Activated T-cell treated with anti-CD3 and anti-CD28 coated beads, Interleukin-2, amount 50 U/mL, for 24 hours (primary cell): ENCODE measurements at regions not wholly inside any gene's neighbourhood (a gene's known extent, or its start where the extent isn't known, plus 50 kb on each side); places are given as distances from the start of the nearest gene placed in this dataset.

Experiments used
- DNase-seq: peaks from one replicate; pipeline ENCODE4 v3.0.0-alpha.2; 2020
- H3K27ac Mint-ChIP-seq: 2 replicates; pipeline ENCODE4 v1.8.0; 2020; ENCODE audit warnings: mild to moderate bottlenecking, mixed read lengths
- H3K27me3 Mint-ChIP-seq: 2 replicates; pipeline ENCODE4 v1.8.0; 2020; ENCODE audit warnings: mixed read lengths
- H3K36me3 Mint-ChIP-seq: 2 replicates; pipeline ENCODE4 v1.8.0; 2020; ENCODE audit warnings: low read depth, mixed read lengths
- H3K4me1 Mint-ChIP-seq: 2 replicates; pipeline ENCODE4 v1.8.0; 2020; ENCODE audit warnings: low read depth, mixed read lengths
- H3K4me3 Mint-ChIP-seq: 2 replicates; pipeline ENCODE4 v1.8.0; 2020; ENCODE audit warnings: mild to moderate bottlenecking, moderate library complexity, mixed read lengths
- H3K9me3 Mint-ChIP-seq: 2 replicates; pipeline ENCODE4 v1.8.0; 2020; ENCODE audit warnings: mixed read lengths

DNA sequence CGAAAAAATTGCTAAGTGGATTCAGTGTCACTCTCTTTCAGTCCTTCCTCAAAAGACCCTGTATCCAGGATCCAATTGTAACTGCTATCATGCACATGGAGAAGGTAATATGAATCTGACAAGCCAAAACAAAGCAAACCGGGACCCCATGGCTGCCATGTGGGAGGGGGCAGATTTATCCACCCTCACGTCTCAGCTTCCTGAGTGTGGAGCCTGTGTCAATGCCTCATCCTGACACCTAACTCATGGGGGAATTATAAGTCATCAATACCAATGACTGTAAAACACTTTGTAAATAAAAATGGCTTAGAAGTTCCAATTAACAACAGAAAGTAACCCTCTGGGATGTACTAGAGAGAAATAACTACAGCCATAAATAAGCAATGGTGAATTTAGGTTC is 174.1 kb upstream of the MCHR2 start:
- H3K27ac Mint-ChIP-seq, result no peak overlapping the region
- DNase-seq, result no peak
- H3K36me3 Mint-ChIP-seq, result no peaks in the 10 kb centered on the region
- H3K27me3 Mint-ChIP-seq, result peaks cover 3% of the 10 kb centered on the region
- H3K4me3 Mint-ChIP-seq, result no peak overlapping the region
- H3K9me3 Mint-ChIP-seq, result no peaks in the 10 kb centered on the region
- peaks cover 5% of the 10 kb centered on the region for H3K4me1 Mint-ChIP-seq

DNA sequence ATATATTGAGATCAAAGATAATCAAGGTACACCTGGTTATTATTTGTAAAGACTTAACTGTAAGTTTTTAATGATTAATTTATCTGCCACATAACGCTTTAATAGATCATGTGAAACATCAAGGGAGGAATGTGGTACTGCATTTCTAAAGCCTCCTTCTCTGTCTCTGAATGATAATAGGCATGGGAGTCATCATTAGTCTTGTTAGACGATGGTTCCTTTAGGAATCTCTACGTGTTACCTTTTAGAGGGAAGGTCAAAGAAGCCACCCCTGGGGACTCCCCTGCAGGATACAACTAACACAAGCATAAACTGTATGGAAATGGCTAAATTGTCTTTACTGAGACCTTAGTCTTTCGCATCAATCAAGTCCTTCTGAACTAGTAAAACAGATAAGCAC is 173.6 kb upstream of the MCHR2 start:
- peaks cover 5% of the 10 kb centered on the region for H3K4me1 Mint-ChIP-seq
- no peaks in the 10 kb centered on the region for H3K9me3 Mint-ChIP-seq
- H3K4me3 Mint-ChIP-seq, result no peak overlapping the region
- H3K27ac Mint-ChIP-seq, result no peak overlapping the region
- peaks cover 7% of the 10 kb centered on the region for H3K27me3 Mint-ChIP-seq
- H3K36me3 Mint-ChIP-seq, result no peaks in the 10 kb centered on the region
- DNase-seq, result no peak

DNA sequence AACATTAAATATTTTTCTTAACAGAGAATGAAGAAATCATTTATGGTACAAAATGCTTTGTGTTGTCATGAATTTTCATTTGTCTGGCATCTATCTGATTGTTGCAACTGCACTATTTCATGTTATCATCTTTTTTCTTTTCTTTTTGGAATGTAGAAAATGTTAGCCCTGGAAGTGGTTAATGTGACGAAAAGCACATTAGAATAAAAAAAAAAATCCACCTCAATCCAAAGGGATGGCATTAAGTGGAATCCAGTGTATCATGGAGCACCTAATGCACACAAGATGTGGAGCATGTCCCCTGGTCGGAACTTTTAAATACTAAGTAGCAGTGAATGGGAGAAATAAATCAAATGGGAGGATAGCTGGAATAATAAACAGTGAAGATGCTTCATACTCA is 172.9 kb upstream of the MCHR2 start:
- Mint-ChIP-seq H3K27ac (no peak overlapping the region), H3K4me1 (peaks cover under 1% of the 10 kb centered on the region), H3K36me3 (no peaks in the 10 kb centered on the region), H3K4me3 (no peak overlapping the region), H3K27me3 (peaks cover 7% of the 10 kb centered on the region), H3K9me3 (no peaks in the 10 kb centered on the region)
- DNase-seq, result no peak

DNA sequence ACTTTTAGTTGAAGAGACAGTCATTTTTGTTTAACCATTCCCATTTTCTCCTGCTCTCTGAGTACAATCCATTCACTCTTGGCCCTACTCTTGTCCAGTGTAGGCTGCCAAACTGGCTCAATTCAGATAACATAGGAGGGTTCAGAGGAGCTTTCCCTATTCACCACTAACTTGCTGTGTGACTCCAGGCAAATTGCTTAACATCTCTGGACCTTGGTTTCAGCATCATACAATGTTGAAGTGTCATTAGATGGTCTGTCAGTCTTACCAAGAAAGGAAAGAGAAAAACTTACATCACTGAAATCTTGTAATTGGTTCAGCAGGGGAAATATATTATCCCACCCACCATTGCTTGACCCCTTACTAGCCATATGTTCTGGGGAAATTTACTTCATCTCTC is 171.4 kb upstream of the MCHR2 start:
- Mint-ChIP-seq H3K27ac (no peak overlapping the region), H3K4me3 (no peak overlapping the region), H3K36me3 (no peaks in the 10 kb centered on the region), H3K27me3 (peaks cover 8% of the 10 kb centered on the region), H3K4me1 (no peaks in the 10 kb centered on the region), H3K9me3 (no peaks in the 10 kb centered on the region)
- DNase-seq, result no peak

DNA sequence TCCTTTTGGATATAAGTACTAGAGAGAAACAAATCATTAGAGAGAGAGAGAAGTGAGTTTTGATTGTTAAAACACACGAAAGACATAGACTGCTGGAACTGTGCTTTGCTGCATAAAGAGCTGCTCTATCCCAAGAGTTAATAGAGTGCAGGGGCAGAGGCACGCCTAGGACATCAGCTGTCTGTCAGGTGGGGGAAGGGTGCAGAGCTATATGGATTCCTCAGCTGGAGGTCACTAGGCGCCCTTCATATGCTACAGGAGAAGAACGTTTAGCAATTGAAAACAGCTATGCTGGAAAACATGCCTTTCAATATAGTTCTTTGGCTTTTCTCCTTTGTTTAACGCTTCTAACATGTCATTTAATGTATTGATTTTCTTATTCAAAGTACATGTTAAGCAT is 169.0 kb upstream of the MCHR2 start:
- no peak overlapping the region for H3K4me3 Mint-ChIP-seq
- H3K27me3 Mint-ChIP-seq, result peaks cover 7% of the 10 kb centered on the region
- DNase-seq, result no peak
- no peak overlapping the region for H3K27ac Mint-ChIP-seq
- no peaks in the 10 kb centered on the region for H3K9me3 Mint-ChIP-seq
- no peaks in the 10 kb centered on the region for H3K36me3 Mint-ChIP-seq
- no peaks in the 10 kb centered on the region for H3K4me1 Mint-ChIP-seq

DNA sequence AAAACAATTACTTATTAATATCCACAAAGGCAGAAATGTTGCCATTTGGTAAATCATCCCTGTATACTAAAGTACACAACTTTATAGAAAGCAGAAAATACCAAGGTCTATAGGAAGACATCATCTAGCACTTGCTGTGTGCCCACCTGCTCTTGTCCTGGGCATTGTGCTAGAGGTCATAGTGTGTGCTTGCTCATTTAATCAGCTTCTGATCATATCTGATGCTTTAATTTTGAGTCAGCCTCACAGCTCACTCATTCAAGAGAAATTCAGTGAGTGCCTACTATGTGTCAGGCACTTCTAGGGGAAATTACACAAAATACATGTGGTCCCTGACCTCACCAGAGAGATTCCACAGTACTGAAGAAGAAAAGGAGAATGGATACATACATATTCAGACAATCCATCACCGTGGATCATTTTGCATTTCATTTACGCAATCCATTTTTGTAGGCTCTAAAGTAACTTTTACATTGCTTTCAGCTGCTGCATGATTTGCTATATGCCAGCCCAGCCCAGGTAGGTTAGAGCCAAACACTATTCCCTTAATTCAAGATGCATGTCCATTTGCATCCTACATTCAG is 167.9 kb upstream of the MCHR2 start:
- Mint-ChIP-seq H3K27ac (no peak overlapping the region), H3K4me3 (no peak overlapping the region), H3K9me3 (no peaks in the 10 kb centered on the region), H3K4me1 (no peaks in the 10 kb centered on the region), H3K27me3 (peaks cover 7% of the 10 kb centered on the region), H3K36me3 (no peaks in the 10 kb centered on the region)
- no peak for DNase-seq

DNA sequence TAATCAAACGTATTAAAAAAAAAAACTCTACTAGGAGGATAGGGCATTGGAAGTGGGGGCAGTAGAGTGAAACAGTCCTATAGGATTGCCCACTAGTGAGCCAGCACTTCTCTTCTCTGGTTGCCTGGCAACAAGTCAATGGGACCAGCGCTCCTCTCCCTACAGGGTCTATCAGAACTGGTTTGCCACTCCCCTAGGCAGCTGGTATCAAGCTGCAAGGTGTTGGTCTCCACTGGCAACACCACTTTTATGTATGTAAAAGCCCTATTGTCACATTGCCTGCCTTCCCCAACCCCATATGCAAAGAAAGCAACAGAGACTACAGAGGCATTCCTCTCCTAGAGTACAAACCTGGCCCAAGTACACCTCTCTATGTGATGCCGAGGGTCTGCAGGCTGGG is 166.9 kb upstream of the MCHR2 start:
- Mint-ChIP-seq H3K9me3 (no peaks in the 10 kb centered on the region), H3K4me3 (no peak overlapping the region), H3K27me3 (peaks cover 7% of the 10 kb centered on the region), H3K4me1 (no peaks in the 10 kb centered on the region), H3K36me3 (no peaks in the 10 kb centered on the region), H3K27ac (no peak overlapping the region)
- no peak for DNase-seq

DNA sequence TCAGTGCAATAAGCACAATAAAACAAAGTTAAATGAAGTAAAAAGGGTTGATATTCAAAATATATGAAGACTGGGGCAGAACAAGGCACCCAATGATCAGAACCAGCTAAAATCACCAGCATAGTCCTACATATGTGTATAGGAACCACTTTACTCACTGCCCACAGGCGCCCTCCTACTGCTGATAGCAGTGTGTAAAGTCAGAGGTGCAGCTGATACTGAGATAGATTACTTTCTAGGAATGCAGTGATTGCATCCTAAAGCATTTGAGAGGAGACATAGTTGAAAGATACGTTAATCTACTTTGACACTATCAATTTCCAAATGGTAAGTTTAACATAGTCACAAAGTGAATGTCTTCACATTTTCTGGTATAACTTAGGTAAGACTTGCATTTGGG is 161.1 kb upstream of the MCHR2 start:
- no peak overlapping the region for H3K4me3 Mint-ChIP-seq
- no peak overlapping the region for H3K27ac Mint-ChIP-seq
- H3K27me3 Mint-ChIP-seq, result no peaks in the 10 kb centered on the region
- no peaks in the 10 kb centered on the region for H3K4me1 Mint-ChIP-seq
- H3K36me3 Mint-ChIP-seq, result no peaks in the 10 kb centered on the region
- H3K9me3 Mint-ChIP-seq, result no peaks in the 10 kb centered on the region
- no peak for DNase-seq

DNA sequence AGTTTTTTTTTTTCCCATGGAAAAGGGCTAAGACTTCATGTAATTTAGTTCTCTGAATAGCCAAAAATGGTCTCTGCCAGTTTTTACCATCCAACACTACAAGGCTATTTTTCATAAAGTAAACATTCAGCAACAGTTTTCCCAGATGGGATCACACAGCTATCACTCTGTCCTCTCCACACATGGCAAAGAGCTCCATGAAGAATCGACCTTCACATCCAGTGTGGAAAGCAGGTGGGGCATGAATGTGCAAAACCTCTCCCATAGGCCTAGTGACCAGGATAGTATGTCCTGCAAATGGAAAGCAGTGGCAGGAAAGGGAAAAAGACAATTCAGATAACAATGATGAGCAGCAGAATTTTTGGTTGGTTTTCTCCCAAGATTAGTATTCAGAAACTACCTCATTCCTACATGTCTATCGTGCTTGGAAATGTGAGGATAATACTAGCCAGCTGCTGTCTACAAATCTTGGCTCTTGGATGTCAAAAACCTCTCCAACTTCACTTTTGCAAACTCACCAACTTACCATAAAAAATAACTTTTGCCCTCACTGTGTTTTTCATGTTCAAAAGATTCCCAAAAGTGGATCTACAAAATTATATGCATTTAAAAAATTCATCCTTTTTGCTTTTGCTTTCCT is 159.7 kb upstream of the MCHR2 start:
- Mint-ChIP-seq H3K27me3 (no peaks in the 10 kb centered on the region), H3K4me1 (no peaks in the 10 kb centered on the region), H3K27ac (no peak overlapping the region), H3K36me3 (no peaks in the 10 kb centered on the region), H3K9me3 (no peaks in the 10 kb centered on the region), H3K4me3 (no peak overlapping the region)
- no peak for DNase-seq

DNA sequence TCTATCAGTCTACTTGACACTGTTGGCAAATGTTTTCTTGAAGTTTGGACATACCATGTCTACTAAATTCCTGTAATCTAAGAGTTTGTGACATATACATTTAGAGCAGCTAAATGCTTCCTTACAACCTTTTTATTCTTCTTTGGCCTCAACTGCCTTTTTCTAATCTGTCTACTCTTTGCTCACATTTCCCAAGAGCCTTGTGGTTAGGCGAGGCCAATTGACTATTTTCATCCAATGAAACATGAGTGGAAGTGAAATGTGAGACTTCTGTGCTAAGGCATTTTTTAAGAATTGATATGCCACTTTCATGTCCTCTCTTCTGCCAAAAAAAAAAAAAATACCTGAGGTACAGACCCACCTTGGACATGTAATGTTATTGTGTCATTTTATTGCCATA is 158.2 kb upstream of the MCHR2 start:
- Mint-ChIP-seq H3K27me3 (no peaks in the 10 kb centered on the region), H3K36me3 (no peaks in the 10 kb centered on the region), H3K27ac (no peak overlapping the region), H3K4me3 (no peak overlapping the region), H3K9me3 (no peaks in the 10 kb centered on the region), H3K4me1 (no peaks in the 10 kb centered on the region)
- DNase-seq, result no peak

DNA sequence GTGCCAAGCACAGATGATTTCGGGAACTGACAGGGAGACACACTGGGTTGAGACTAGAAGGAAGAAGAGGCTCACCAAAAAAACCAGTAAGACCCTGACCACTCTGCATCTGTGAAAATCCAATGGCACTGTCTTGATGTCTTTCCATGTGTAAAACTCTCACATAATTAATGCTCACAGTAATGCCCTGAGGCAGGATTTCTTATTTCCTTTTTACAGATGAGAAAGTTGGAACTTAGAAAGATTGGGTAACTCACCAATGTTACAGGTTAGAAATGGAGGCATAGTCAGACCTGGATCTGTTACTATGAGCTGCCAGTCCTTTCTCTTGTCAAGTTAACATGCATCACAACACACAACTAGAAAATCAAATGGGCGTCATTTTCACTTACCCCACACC is 151.0 kb upstream of the MCHR2 start:
- no peak overlapping the region for H3K4me3 Mint-ChIP-seq
- no peaks in the 10 kb centered on the region for H3K4me1 Mint-ChIP-seq
- no peak for DNase-seq
- H3K9me3 Mint-ChIP-seq, result no peaks in the 10 kb centered on the region
- no peak overlapping the region for H3K27ac Mint-ChIP-seq
- peaks cover 2% of the 10 kb centered on the region for H3K27me3 Mint-ChIP-seq
- no peaks in the 10 kb centered on the region for H3K36me3 Mint-ChIP-seq

DNA sequence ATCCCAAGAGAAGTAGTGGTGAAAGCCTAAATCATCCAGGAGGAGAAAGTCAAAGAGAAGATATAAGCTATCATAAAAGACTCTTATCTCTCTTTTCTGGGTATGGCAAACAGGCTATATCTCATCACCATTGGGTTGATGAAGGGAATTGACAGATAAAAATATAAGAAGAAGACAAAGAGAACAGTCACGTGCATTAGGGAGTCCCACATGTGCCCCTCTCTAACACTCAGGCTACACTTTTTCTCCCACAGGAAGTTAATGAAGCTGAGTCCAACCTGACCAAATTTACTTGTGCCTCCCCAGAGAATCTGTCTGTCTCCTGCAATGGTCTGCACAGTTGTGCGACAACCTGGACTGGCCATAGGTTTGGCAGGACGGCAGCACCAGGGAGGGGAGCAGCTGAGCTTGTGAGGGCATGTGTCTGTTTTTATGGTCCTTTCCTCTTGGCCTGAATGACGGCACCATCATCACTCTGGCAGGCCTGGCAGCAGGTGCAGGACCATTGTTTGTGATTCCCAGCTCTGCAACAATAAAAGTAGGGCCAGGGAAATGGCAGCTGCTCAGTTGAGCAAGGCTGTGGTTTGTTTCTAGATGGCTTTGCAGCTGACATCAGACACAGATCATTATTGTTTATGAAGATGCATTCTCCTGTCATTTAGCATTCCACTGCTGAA is 144.5 kb upstream of the MCHR2 start:
- no peak for DNase-seq
- H3K4me1 Mint-ChIP-seq, result no peaks in the 10 kb centered on the region
- no peak overlapping the region for H3K27ac Mint-ChIP-seq
- H3K27me3 Mint-ChIP-seq, result no peaks in the 10 kb centered on the region
- no peak overlapping the region for H3K4me3 Mint-ChIP-seq
- H3K36me3 Mint-ChIP-seq, result no peaks in the 10 kb centered on the region
- no peaks in the 10 kb centered on the region for H3K9me3 Mint-ChIP-seq

DNA sequence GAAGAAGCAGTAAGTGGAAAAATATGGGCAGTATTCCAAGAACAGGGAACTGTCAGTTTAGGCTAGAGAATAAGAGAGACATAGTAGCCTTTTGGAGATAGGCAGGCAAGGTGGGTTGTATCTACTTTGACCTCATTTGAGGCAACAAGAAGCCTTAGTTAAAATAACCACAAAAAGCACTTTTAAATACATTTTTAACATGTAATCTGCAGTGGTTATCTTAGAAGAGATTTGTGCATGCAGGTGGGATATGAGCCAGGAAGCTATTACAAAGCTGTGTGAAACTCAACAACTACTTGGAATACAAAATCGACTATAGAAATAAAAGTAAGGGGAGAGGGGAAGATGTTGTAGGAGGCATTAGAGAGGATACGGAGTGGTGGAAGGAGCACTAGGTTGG is 143.7 kb upstream of the MCHR2 start:
- no peaks in the 10 kb centered on the region for H3K4me1 Mint-ChIP-seq
- no peak overlapping the region for H3K4me3 Mint-ChIP-seq
- no peaks in the 10 kb centered on the region for H3K27me3 Mint-ChIP-seq
- no peak overlapping the region for H3K27ac Mint-ChIP-seq
- H3K9me3 Mint-ChIP-seq, result no peaks in the 10 kb centered on the region
- no peak for DNase-seq
- H3K36me3 Mint-ChIP-seq, result no peaks in the 10 kb centered on the region

DNA sequence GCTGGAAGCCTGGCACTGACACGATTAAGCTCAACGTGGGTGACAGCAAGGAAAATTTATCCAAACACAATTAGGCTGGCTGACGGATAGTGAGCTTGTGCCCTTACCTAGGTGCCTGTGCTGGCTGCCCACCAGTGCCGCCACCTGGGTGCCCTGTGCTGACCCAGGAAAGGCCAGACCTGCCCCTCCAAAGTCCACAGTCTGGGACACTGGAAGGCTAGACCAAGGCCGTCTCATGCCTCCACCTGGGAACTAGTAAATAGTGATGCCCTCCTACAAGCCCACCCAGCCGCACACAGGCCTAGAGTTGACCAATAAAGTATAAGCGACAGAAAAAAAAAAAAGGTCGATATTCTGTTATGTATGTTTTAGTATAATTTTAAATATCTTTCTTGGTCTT is 142.6 kb upstream of the MCHR2 start:
- H3K27ac Mint-ChIP-seq, result no peak overlapping the region
- no peak for DNase-seq
- no peaks in the 10 kb centered on the region for H3K4me1 Mint-ChIP-seq
- H3K27me3 Mint-ChIP-seq, result no peaks in the 10 kb centered on the region
- no peaks in the 10 kb centered on the region for H3K36me3 Mint-ChIP-seq
- no peaks in the 10 kb centered on the region for H3K9me3 Mint-ChIP-seq
- no peak overlapping the region for H3K4me3 Mint-ChIP-seq

DNA sequence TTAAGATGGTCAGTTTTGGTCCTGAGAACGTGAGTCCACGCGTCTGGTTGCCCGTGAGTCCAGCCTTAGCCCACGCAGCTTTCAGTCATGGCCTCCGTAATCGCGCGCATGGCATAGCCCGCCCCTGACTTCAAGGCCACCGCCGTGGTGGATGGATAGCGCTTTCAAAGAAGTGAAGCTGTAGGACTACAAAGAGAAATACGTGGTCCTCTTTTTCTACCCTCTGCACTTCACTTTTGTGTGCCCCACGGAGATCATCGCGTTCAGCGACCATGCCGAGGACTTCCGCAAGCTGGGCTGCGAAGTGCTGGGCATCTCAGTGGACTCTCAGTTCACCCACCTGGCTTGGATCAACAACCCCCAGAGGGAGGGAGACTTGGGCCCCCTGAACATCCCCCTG is 142.0 kb upstream of the MCHR2 start:
- Mint-ChIP-seq H3K27ac (no peak overlapping the region), H3K27me3 (no peaks in the 10 kb centered on the region), H3K4me1 (no peaks in the 10 kb centered on the region), H3K4me3 (no peak overlapping the region), H3K9me3 (peaks cover 1% of the 10 kb centered on the region), H3K36me3 (no peaks in the 10 kb centered on the region)
- no peak for DNase-seq
